HG02588 (cell line): ENCODE measurements at regions not wholly inside any gene's neighbourhood (a gene's known extent, or its start where the extent isn't known, plus 50 kb on each side); places are given as distances from the start of the nearest gene placed in this dataset.

Experiments
- ATAC-seq: cut with Tn5 transposase; IDR thresholded peaks from one replicate; pipeline ENCODE4 v1.9.1; 2021; ENCODE audit warnings: mild to moderate bottlenecking, moderate library complexity; ENCODE audit not compliant: unreplicated experiment

DNA sequence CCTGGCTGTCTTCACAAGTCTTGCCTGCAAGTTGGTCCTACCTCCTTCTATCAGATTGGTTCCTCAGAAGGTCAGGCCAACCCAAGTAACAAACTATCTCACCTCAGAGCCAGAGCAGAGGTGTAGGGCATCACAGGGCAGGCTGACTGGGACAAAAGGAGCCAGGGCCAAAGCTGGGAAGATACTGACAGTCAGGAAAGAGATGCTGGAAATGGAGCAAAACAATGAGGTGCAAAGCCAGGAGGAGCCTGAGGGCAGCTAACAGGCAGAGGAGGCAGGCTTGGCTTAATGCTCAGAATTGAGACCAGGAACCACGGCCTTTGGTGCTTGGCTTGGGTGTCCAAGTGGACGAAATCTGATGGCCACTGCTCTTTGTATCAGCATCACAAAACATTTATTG lies 68.4 kb upstream of the PNMA1 start:
- no peak for ATAC-seq

DNA sequence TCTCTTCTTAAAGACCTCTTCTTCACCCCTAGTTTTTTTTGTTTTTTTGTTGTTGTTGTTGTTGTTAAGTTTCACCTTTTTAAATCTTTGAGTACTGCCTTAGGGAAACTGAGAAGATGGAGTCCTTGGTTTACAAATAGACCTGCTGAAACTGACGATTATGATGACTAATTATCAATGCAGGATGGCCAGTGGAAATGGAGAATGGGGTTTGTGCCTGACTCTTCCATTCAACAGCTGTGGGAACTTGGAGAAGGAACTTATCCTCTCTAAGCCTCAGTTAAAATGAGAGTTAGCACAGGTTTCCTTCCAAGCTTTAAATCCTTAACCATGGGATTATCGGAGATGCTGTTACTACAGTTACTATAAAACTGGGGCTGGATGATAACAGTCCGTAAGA lies 66.7 kb upstream of the PNMA1 start:
- no peak for ATAC-seq

DNA sequence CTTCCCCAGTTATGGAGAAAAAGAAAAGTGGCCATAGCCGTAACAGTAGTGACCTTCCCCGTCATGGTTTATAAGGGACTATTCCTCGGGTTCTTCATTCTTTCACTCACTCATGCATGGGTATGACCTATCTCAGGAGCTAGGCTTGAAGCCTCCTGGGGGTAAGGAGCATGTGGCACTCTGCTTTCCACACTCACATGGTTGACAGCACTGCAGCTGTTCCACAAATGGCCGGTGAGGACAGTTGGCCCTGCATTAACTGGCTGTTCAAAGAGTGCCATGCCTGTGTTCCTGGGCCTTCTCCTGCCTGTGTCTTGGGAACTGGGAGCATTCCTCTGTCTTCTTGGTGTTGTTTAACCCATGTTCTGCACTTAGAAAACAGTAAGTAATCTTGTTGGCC lies 66.2 kb upstream of the PNMA1 start:
- ATAC-seq, result no peak

DNA sequence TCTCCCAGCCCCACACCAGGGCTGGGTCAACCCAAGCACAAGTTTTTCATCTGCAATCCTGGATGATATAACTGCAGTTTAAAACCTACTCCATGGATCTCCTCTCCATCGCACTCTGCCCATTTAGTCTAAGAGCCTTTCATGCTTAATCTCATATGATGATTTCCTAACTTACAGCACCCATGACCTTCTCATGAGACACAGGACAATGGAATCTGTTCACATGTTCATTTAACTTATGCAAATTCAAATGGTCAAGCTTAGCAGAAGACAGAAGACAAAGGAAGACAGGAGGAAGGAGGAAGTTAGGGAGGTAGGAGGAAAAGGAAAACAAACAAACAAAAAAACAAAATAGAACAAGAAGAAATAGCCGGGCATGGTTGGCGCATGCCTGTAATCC lies 64.6 kb upstream of the PNMA1 start:
- no peak for ATAC-seq

DNA sequence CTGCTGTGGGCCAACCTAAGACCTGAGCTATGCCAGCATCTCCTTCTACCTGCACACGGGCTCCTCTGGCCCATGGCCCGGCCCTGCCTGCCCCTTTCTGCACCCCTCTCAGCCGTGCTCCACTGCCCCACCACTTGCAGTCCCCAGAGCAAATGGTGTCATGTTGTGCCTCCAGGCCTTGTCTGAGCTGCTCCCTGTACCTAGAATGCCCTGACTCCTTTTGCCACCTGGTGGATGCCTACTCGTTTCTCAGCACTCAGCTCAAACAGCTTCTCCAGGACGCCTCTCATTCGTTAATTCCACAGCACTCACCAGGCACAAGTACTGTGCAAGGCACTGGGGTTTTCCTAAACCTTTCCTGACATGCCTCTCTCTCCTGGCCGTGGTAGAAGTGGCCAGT lies 63.2 kb upstream of the PNMA1 start:
- no peak for ATAC-seq

DNA sequence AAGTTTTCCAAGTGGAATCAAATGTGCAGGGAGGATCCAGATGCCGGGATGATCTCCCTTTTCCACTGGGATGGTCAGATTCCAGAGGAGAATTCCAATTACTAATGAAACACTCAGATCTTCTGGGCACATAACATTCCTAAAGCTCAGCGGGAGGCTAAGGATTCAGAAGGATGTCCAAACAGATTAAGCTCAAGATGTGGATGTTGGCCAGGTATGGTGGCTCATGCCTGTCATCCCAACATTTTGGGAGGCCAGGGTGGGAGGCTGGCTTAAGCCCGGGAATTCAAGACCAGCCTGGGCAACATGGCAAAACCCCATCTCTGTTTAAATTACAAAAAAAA lies 62.0 kb upstream of the PNMA1 start:
- ATAC-seq, result no peak

DNA sequence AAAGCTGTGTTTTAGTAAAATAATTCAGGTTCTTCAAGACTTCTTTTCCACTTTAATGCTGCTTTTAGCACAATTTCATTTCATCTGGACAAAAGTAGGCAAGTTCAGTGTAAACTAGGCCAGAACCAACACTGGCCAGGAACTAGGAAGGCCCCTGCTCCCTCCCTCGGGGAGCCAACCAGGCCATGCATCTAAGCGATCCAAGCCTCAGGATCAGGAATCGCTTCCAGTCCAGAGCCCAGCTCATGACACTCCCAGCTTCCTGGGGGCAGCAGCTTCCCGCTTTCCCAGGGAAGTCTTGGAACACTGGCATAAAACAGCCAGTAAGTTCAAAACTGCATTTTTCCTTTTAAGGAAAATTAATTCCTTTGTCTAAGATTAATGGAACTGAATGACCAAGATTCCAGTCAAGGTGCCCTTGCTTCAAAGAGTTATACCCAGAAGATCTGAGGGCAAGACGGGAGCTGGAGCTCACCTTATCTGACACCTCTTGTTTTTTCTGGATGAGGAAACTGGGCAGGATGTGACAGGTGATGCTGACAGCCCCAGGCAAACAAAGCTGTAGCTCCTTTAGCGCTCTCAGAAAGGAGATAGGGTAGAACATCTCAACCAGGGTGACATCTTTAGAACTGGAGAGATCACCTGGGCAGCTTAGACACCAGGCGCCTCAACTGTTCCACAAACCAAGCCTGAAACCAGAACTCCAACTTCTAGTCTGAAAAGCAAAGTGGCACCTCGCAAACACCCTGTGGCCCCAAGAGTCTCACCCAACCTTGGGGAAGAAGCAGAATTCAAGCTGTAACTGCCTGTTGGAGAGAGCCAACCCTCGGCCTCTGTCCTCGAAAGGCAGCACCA lies 61.4 kb upstream of the PNMA1 start:
- ATAC-seq, result no peak

DNA sequence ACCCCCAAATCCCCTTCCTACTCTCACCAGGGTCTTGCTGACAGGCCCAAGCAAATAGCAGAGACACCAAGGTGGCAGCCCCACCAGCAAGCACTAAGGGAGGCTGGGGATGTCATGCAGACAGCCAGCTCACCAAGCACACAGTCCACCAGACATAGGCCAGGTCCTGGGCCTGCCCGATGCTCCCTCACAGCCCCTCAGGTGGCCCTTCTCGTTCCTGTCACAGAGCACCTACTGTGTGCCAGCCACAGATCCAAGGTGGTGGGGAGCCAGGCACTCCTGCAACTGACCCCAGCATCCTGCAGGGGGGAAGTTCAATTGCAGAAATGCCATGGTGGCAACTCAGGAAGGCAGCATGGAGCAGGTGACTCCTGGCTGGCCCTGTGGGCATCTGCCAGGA lies 60.5 kb upstream of the PNMA1 start:
- ATAC-seq, result no peak

DNA sequence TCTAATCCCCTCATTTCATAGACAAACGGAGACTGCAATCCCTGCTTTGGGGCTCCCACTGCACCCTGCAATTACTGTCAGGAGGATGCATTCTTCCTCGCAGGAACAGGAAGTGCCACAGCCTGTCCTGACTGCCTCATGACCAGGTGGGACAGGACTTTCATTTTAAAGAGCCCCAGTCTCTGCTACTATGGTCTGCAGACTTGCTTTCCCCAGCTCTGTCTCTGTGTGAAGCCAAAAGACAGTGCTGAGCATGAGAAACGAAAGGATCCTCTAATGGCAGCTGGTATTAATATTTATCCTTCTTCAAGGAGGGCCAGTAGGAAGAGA lies 60.0 kb upstream of the PNMA1 start:
- no peak for ATAC-seq

DNA sequence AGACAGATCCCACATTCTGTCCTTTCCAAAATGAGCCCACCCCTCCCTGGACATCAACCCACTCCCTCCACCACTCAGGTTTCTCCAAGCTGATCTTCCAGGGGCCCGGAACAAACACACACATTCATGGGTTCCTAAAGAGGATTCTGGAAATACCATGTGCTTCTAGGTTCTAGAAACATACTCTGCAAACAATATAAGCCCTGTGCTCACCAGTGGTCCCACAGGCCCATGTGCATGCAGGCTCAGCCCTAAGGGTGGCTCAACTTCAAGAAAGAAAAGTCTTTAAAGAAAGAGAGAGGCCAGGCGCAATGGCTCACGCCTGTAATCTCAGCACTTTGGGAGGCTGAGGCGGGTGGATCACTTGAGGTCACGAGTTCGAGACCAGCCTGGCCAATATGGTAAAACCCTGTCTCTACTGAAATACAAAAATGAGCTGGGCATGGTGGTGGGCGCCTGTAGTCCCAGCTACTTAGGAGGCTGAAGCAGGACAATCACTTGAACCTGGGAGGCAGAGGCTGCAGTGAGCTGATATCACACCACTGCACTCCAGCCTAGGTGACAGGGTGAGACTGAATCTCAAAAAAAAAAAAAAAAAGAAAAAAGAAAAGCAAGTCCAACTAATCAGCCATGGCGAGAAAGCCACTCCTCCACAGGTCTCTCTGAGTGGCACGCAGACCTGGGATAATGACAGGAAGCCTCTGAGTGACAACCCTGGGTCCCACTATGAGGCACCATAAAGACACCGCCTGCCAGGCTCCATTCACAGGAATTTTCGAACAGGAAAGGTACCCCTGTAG lies 59.5 kb upstream of the PNMA1 start:
- no peak for ATAC-seq

DNA sequence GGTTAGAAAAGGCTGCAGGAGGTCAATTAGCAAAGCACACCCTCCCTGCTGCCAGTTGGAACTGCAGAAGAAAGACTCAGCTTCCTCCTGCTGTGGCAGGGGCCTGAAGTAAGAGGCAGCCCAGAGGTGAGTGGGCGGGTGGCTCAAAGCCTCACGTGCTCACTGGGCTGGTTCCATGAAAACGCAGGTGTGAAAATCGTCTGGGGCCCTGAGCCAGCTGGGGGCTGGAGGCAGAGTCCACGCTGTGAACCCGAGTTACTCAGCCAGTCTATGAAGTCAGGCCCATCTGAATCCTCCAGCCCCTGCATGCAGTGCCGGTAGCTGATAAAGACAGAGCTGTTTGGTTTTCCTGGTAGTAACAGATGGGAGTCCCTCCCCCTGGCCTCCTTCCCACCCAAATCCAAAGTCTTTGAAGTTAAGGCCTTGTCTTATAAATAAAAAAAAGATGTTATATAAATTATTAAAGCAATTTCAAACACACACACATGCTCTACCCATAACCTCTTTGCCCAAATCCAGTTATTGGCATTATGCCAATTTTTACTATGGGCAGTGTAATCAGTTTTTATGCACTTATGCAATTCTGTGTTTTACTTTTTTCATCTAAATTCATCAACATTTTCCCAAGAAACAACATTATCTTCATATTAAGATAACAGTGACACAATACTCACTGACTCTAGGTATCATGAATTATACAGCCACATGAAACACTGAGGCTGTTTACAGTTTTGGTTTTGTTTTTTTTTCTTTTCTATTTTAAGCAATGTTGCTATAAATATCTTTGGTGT lies 57.9 kb upstream of the PNMA1 start:
- ATAC-seq, result peak; percentile 53

DNA sequence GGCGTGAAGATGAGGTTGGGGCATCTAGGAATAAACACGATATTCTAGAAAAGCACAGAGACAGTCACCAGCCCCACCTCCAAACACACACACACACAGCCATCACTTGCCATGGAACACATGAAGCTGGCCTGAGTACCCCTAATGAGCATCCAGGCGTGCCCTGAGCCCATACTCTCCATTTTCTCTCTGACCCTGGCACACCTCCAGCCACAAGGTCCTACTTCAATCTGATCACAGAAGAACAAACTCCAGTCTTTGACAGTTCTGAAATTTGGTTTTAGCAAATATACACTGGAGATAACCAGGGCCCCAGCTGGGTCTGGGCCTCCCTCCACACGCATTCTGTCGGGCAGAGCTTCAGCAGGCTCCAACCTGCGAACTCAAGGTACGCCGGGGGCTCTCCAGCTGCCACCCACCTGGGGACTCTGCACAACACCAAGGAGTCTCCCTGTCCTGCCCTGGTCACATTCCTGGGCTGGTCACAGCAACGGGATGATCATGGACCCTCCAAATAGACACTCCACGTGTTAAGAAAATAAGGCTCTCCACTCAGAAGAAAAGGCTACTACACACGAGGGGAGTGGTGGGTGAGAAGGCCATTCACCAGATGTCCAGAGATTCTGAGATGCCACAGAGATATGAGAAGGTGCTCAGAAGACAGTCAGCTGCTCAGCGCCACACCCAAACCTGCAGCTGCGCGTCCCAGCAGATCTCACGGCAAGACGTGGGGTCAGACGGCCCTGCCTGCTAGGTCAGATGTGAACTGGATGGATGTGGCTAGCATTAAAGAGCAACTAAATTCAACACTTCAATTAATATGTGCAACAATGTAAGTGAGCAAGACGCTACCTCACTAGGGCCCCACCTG lies 57.0 kb upstream of the PNMA1 start:
- ATAC-seq, result peak; percentile 15

DNA sequence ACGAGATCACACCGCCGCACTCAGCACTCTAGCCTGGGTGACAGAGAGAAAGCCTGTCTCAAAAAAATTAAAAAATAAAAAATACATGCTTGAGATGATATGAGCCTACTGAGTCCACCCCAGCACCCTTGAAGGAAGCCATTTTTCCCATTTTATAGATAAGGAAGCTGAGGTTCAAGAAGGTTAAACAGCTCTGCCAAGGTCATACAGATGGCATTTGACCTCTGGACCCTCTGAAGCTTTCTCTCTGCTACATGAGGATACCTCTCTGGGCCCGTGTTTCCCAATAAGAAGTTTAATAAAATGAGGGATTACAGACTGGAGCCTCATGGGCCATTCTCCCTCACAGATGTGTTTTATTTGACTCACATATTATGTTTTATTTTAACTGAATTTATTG lies 53.9 kb upstream of the PNMA1 start:
- no peak for ATAC-seq

DNA sequence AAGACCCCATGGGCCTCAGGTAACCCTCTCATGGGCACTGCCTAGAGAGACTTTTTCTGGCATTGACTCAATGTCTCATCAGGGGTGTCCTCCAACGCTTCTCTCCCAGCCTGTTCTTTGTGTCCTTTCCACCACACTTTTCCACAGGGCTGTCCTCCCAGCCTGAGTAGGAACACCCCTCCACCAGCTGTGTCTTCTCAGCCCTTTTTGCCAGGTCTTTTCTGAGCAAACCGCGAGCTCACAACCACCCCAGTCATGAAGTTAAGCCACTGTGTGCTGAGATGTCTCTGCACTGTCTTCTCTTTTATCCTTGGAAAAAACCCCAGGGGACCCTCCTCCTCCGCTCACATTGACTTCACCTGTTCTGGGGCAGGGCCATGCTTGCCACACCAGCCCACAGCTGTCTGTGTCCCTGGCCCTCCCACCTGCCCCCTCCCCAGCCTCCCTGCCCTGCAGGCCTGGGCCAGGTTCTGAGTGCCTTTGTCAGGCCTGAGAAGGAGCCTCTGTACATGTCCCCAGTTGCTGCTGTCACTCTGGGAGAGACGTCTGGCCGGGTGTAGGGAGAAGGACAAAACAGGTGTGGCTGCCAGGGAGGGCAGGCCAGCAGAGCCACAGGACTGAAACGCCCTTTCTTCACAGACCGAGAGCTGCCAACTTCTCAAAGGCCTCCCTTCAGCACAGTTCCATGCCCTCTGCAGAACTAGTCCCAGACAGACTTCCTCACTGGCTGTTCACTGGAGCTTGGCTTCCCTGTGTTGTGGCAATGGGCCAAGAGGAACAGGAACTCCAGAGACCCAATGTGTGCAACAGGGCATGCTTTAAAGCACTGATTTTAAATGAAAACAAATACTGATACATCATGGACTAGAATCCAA lies 50.5 kb upstream of the PNMA1 start:
- ATAC-seq, result no peak
